H1 (cell line): ENCODE measurements at regions not wholly inside any gene's neighbourhood (a gene's known extent, or its start where the extent isn't known, plus 50 kb on each side); places are given as distances from the start of the nearest gene placed in this dataset.

Source experiments
- CTCF ChIA-PET: fragments of 300-600 bp; sonication (Branson Sonifier 250); formaldehyde crosslinking; loops from one replicate; lab custom pipeline; 2021; ENCODE audit not compliant: partially characterized antibody; lab: Charles Lee
- POLR2A ChIA-PET: fragments of 300-600 bp; sonication (Branson Sonifier 250); formaldehyde crosslinking; loops from one replicate; lab custom pipeline; 2021; ENCODE audit warnings: inconsistent platforms; ENCODE audit not compliant: partially characterized antibody; lab: Charles Lee
- DNase-seq, 2 experiments: peaks; one replicate each; pipeline versions ENCODE4 v3.0.0 to v3.0.0-alpha.2; 2010 to 2022; ENCODE audit warnings: low spot score in 2 of 2, low read depth in 1 of 2, mixed read lengths in 1 of 2
- FAIRE-seq: peaks from 2 replicates; lab custom pipeline; 2011; peaks lifted over from hg19 to GRCh38; lab: Jason Lieb, UNC
- H2AFZ ChIP-seq: 2 replicates; pipeline ENCODE4 v1.8.1; 2012; ENCODE audit warnings: low read length, inconsistent platforms
- H2AK5ac ChIP-seq: 2 replicates; pipeline ENCODE4 v1.6.1; 2013; ENCODE audit warnings: low read depth, low read length
- H2BK120ac ChIP-seq: replicated peaks from 2 replicates; pipeline ENCODE3; 2013; ENCODE audit warnings: low read depth, low read length, inconsistent platforms
- H2BK12ac ChIP-seq: 2 replicates; pipeline ENCODE4 v1.6.1; 2013; ENCODE audit warnings: low read depth, low read length
- H2BK15ac ChIP-seq: 2 replicates; pipeline ENCODE4 v1.6.1; 2013; ENCODE audit warnings: low read length
- H2BK20ac ChIP-seq: 2 replicates; pipeline ENCODE4 v1.6.1; 2013; ENCODE audit warnings: low read length
- H2BK5ac ChIP-seq: 2 replicates; pipeline ENCODE4 v1.6.1; 2013; ENCODE audit warnings: low read depth, low read length
- H3K14ac ChIP-seq: 2 replicates; pipeline ENCODE4 v1.6.1; 2013; ENCODE audit warnings: inconsistent platforms; ENCODE audit not compliant: insufficient read length
- H3K18ac ChIP-seq: 2 replicates; pipeline ENCODE4 v1.6.1; 2013; ENCODE audit warnings: low read length; ENCODE audit errors: extremely low read depth
- H3K23ac ChIP-seq: 2 replicates; pipeline ENCODE4 v1.6.1; 2013; ENCODE audit warnings: inconsistent platforms; ENCODE audit not compliant: insufficient read length
- H3K23me2 ChIP-seq: 2 replicates; pipeline ENCODE4 v1.6.1; 2013; ENCODE audit warnings: low read depth, low read length
- H3K27ac ChIP-seq: 2 replicates; pipeline ENCODE4 v1.6.1; 2011; ENCODE audit warnings: low read depth, low read length, inconsistent platforms
- H3K27me3 ChIP-seq, 4 experiments: replicated peaks in 1 of 4; 1 replicate in 1 of 4; 2 replicates in 3 of 4; pipeline versions ENCODE4 v1.6.1 to v1.8.1; 2011 to 2013; ENCODE audit warnings: low read length in 3 of 4, mild to moderate bottlenecking in 3 of 4, inconsistent platforms in 2 of 4, mixed read lengths in 2 of 4, moderate library complexity in 1 of 4; ENCODE audit not compliant: control insufficient read depth in 3 of 4, insufficient read depth in 3 of 4; ENCODE audit errors: extremely low read depth in 1 of 4
- H3K36me3 ChIP-seq, 4 experiments: 2 replicates each; pipeline versions ENCODE4 v1.6.1 to v1.8.1; 2011 to 2013; ENCODE audit warnings: mild to moderate bottlenecking in 4 of 4, low read length in 3 of 4, moderate library complexity in 2 of 4, control low read depth in 1 of 4, inconsistent platforms in 1 of 4; ENCODE audit not compliant: insufficient read depth in 4 of 4, control insufficient read depth in 2 of 4
- H3K4ac ChIP-seq: replicated peaks from 2 replicates; pipeline ENCODE3; 2013; ENCODE audit warnings: low read length, low read depth, mixed read lengths, inconsistent platforms; ENCODE audit not compliant: insufficient read length
- H3K4me1 ChIP-seq, 4 experiments: replicated peaks in 1 of 4; 1 replicate in 1 of 4; 2 replicates in 3 of 4; pipeline versions ENCODE4 v1.6.1 to v1.8.1; 2011 to 2013; ENCODE audit warnings: low read length in 3 of 4, inconsistent platforms in 2 of 4, mixed read lengths in 1 of 4; ENCODE audit not compliant: insufficient read depth in 4 of 4, control insufficient read depth in 3 of 4
- H3K4me2 ChIP-seq, 2 experiments: 2 replicates each; pipeline versions ENCODE4 v1.6.1 to v1.8.1; 2011 to 2013; ENCODE audit warnings: low read depth in 2 of 2, low read length in 2 of 2, control low read depth in 1 of 2, inconsistent platforms in 1 of 2, mild to moderate bottlenecking in 1 of 2; ENCODE audit not compliant: insufficient read depth in 1 of 2
- H3K4me3 ChIP-seq, 4 experiments: fragments of 200-600, 300-600 bp in 1 of 4; sonication (generic), shearing (Covaris generic), sonication (Bioruptor Twin) in 1 of 4; 2 replicates each; pipeline versions ENCODE4 v1.5.1 to v1.8.1; 2011 to 2016; ENCODE audit warnings: low read length in 4 of 4, low read depth in 3 of 4, control low read depth in 2 of 4, inconsistent platforms in 2 of 4, mild to moderate bottlenecking in 2 of 4, mixed read lengths in 1 of 4, moderate library complexity in 1 of 4; ENCODE audit not compliant: insufficient read depth in 2 of 4; ENCODE audit errors: extremely low read depth in 1 of 4
- H3K56ac ChIP-seq: replicated peaks from 2 replicates; pipeline ENCODE3; 2013; ENCODE audit warnings: low read depth, mild to moderate bottlenecking, mixed read lengths, low read length, inconsistent platforms; ENCODE audit not compliant: insufficient read length
- H3K79me1 ChIP-seq: 2 replicates; pipeline ENCODE4 v1.6.1; 2013; ENCODE audit warnings: low read depth, low read length, control low read depth
- H3K79me2 ChIP-seq, 2 experiments: 2 replicates each; pipeline versions ENCODE4 v1.6.1 to v1.8.1; 2012 to 2013; ENCODE audit warnings: low read length in 2 of 2, mild to moderate bottlenecking in 2 of 2, inconsistent platforms in 1 of 2; ENCODE audit not compliant: insufficient read depth in 2 of 2, control insufficient read depth in 1 of 2
- H3K9ac ChIP-seq, 4 experiments: replicated peaks in 1 of 4; 1 replicate in 1 of 4; 2 replicates in 3 of 4; pipeline versions ENCODE4 v1.6.1 to v1.8.1; 2011 to 2013; ENCODE audit warnings: low read depth in 3 of 4, low read length in 3 of 4, control low read depth in 2 of 4, mild to moderate bottlenecking in 2 of 4, moderate library complexity in 2 of 4, inconsistent platforms in 1 of 4; ENCODE audit errors: extremely low read depth in 1 of 4
- H3K9me3 ChIP-seq, 2 experiments: 2 replicates each; pipeline versions ENCODE4 v1.6.1 to v1.8.1; 2012 to 2013; ENCODE audit warnings: mild to moderate bottlenecking in 2 of 2, moderate library complexity in 2 of 2, control low read depth in 1 of 2, inconsistent platforms in 1 of 2, low read depth in 1 of 2, low read length in 1 of 2, mixed read lengths in 1 of 2; ENCODE audit not compliant: insufficient read depth in 2 of 2
- H4K20me1 ChIP-seq, 2 experiments: replicated peaks in 1 of 2; 2 replicates each; pipeline versions ENCODE3 to v1.8.1; 2011 to 2013; ENCODE audit warnings: inconsistent platforms in 2 of 2, low read length in 2 of 2, mild to moderate bottlenecking in 1 of 2; ENCODE audit not compliant: insufficient read depth in 2 of 2, control insufficient read depth in 1 of 2
- H4K5ac ChIP-seq: 2 replicates; pipeline ENCODE4 v1.6.1; 2013; ENCODE audit warnings: low read length, low read depth, mixed read lengths, inconsistent platforms; ENCODE audit not compliant: insufficient read length
- H4K8ac ChIP-seq: 2 replicates; pipeline ENCODE4 v1.8.0; 2013; ENCODE audit warnings: mild to moderate bottlenecking, moderate library complexity, low read length, inconsistent platforms; ENCODE audit not compliant: insufficient read depth; ENCODE audit errors: extremely low read depth
- H4K91ac ChIP-seq: replicated peaks from 2 replicates; pipeline ENCODE3; 2013; ENCODE audit warnings: low read length, mixed read lengths, inconsistent platforms; ENCODE audit not compliant: insufficient read length
- BCL11A ChIP-seq, 2 experiments: IDR thresholded peaks; one replicate each; pipeline ENCODE4 v1.6.1; 2011; ENCODE audit warnings: low read depth in 2 of 2, low read length in 2 of 2, mild to moderate bottlenecking in 2 of 2
- KDM1A ChIP-seq: fragments of 200-600, 300-600 bp; sonication (generic); IDR thresholded peaks from 2 replicates; pipeline ENCODE4 v1.7.1; 2016; ENCODE audit warnings: mild to moderate bottlenecking, low read length, borderline replicate concordance
- SAP30 ChIP-seq: fragments of 300-600 bp; sonication (generic); IDR thresholded peaks from 2 replicates; pipeline ENCODE4 v1.7.1; 2012; ENCODE audit warnings: low read length, moderate library complexity, mild to moderate bottlenecking, inconsistent platforms; ENCODE audit not compliant: insufficient read depth, insufficient replicate concordance
- WGBS, 2 experiments: shearing (Covaris generic) in 1 of 2; methylation state at CpG; one replicate each; pipeline versions ENCODE4 v1.1.6 to v1.1.7; 2013 to 2015; ENCODE audit warnings: low lambda C conversion rate in 2 of 2, mixed read lengths in 2 of 2, inconsistent platforms in 1 of 2, low coverage in 1 of 2, missing lambda C conversion rate in 1 of 2; ENCODE audit not compliant: insufficient replicate concordance in 2 of 2, insufficient coverage in 1 of 2, insufficient read length in 1 of 2; ENCODE audit errors: extremely low coverage in 1 of 2, missing lambda C conversion rate in 1 of 2; 5-methylcytosine and 5-hydroxymethylcytosine counted together

GRCh38 chr22:48633996-48634836 is 1193.5 kb downstream of the BRD1 start:
- Histone ChIP-seq H2BK20ac (no peak overlapping the region), H3K9me3 (no peaks in the 10 kb centered on the region), H4K91ac (no peak overlapping the region), H3K23ac (no peak overlapping the region), H3K56ac (no peak overlapping the region), H3K36me3 (no peaks in the 10 kb centered on the region), H3K79me1 (peaks cover 2% of the 10 kb centered on the region; the same call in 1 of the 2 replicates), H4K20me1 (peaks cover 2 to 11% of the 10 kb centered on the region in 2 experiments), H3K9ac (no peak overlapping the region), H2BK12ac (no peak overlapping the region), H3K4ac (no peak overlapping the region), H3K79me2 (no peaks in the 10 kb centered on the region), H3K23me2 (no peaks in the 10 kb centered on the region; the same call in 1 of the 2 replicates), H4K8ac (no peak overlapping the region), H2BK120ac (no peak overlapping the region), H3K27ac (no peak overlapping the region), H2BK15ac (no peak overlapping the region), H3K14ac (no peak overlapping the region), H4K5ac (no peak overlapping the region), H3K4me3 (no peak overlapping the region), H3K18ac (no peak overlapping the region), H2BK5ac (0 out of 2 replicates have a peak overlapping the region, but pooled peaks have one; percentile 28), H2AK5ac (peak overlapping the region; percentile 79; the same call in 1 of the 2 replicates), H3K4me1 (peaks cover 5 to 9% (median 8%) of the 10 kb centered on the region in 4 experiments), H2AFZ (no peak overlapping the region), H3K27me3 (no peaks in the 10 kb centered on the region), H3K4me2 (no peak overlapping the region)
- DNase-seq (no peak), FAIRE-seq (no peak)
- POLR2A ChIA-PET = no interaction called here
- CTCF ChIA-PET = interaction anchor here (0.6 kb wide), 1 partner anchor 115 kb away, joined by 3 read pairs; no protein-coding TSS in a partner anchor
- 82 to 100% methylated on average over 2 to 8 of the region's 9 CpGs for WGBS, 2 experiments
- TF ChIP-seq SAP30 = no peak
- no peak for TF ChIP-seq KDM1A
- no peak for TF ChIP-seq BCL11A (IDR thresholded peaks at IDR 0.05; ENCODE audit: low read depth in 2 of 2, low read length in 2 of 2)
